ENCODE measurements at regions not wholly inside any gene's neighbourhood (a gene's known extent, or its start where the extent isn't known, plus 50 kb on each side); places are given as distances from the start of the nearest gene placed in this dataset.

- DNase-seq (ENCODE audit: low read depth in 1 of 2, low spot score in 1 of 2), result no peak
- TF ChIP-seq SPI1 (IDR thresholded peaks at IDR 0.05; ENCODE audit: borderline replicate concordance, low read depth) (no peak), REST (IDR thresholded peaks at IDR 0.05; ENCODE audit: insufficient replicate concordance, low read depth) (no peak), GABPA (IDR thresholded peaks at IDR 0.05; ENCODE audit: low read depth) (no peak), POLR2AphosphoS5 (IDR thresholded peaks at IDR 0.05; ENCODE audit: low read depth) (no peak), CTCF (IDR thresholded peaks at IDR 0.05; ENCODE audit: insufficient read depth, low read length) (no peak)
- no peak overlapping the region for H3K27ac ChIP-seq (replicated peaks)
- H3K4me3 ChIP-seq (replicated peaks; ENCODE audit: insufficient read depth, low read length), result no peak overlapping the region
- H3K27me3 ChIP-seq (ENCODE audit: insufficient read depth, poor library complexity, severe bottlenecking), result no peaks in the 10 kb centered on the region
Measured at GRCh38 chr4:64584125-64584524, 174.9 kb upstream of the TECRL start.

DNA sequence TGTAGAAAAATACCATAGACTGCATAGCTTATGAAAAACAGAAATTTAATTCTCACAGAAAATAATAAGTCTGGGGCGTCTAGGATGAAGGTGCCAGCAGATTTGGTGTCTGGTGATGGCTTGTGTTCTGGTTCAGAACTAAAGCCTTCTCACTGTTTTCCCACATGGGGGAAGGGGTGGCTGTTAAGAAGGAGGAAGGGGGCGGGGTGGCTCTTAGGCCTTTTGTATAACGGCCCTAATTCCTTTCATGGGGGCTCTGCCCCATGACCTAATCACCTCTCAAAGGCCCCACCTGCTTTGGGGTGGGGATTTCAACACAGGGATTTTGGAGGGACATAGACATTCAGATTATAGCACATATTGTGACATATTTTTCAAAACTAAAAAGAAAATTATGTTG, 173.2 kb upstream of the TECRL start:
- no peak for TF ChIP-seq CTCF (IDR thresholded peaks at IDR 0.05; ENCODE audit: insufficient read depth, low read length)
- no peak for TF ChIP-seq POLR2AphosphoS5 (IDR thresholded peaks at IDR 0.05; ENCODE audit: low read depth)
- TF ChIP-seq SPI1 (IDR thresholded peaks at IDR 0.05; ENCODE audit: borderline replicate concordance, low read depth), result no peak
- TF ChIP-seq GABPA (IDR thresholded peaks at IDR 0.05; ENCODE audit: low read depth), result no peak
- no peak for TF ChIP-seq REST (IDR thresholded peaks at IDR 0.05; ENCODE audit: insufficient replicate concordance, low read depth)
- DNase-seq (ENCODE audit: low read depth in 1 of 2, low spot score in 1 of 2), result no peak
- Histone ChIP-seq H3K27ac (replicated peaks) (no peak overlapping the region), H3K27me3 (ENCODE audit: insufficient read depth, poor library complexity, severe bottlenecking) (no peaks in the 10 kb centered on the region), H3K4me3 (replicated peaks; ENCODE audit: insufficient read depth, low read length) (no peak overlapping the region)

GRCh38 chr4:64581422-64581821, 172.2 kb upstream of the TECRL start:
- TF ChIP-seq REST (IDR thresholded peaks at IDR 0.05; ENCODE audit: insufficient replicate concordance, low read depth) (no peak), SPI1 (IDR thresholded peaks at IDR 0.05; ENCODE audit: borderline replicate concordance, low read depth) (no peak), POLR2AphosphoS5 (IDR thresholded peaks at IDR 0.05; ENCODE audit: low read depth) (no peak)
- no peaks in the 10 kb centered on the region for H3K27me3 ChIP-seq (ENCODE audit: insufficient read depth, poor library complexity, severe bottlenecking)
- no peak overlapping the region for H3K27ac ChIP-seq (replicated peaks)
- H3K4me3 ChIP-seq (replicated peaks; ENCODE audit: insufficient read depth, low read length), result no peak overlapping the region
- DNase-seq (ENCODE audit: low read depth in 1 of 2, low spot score in 1 of 2), result no peak

- Histone ChIP-seq H3K27ac (replicated peaks) (no peak overlapping the region), H3K4me3 (replicated peaks; ENCODE audit: insufficient read depth, low read length) (no peak overlapping the region), H3K27me3 (ENCODE audit: insufficient read depth, poor library complexity, severe bottlenecking) (no peaks in the 10 kb centered on the region)
- DNase-seq (ENCODE audit: low read depth in 1 of 2, low spot score in 1 of 2), result no peak
- TF ChIP-seq GABPA (IDR thresholded peaks at IDR 0.05; ENCODE audit: low read depth) (no peak), CTCF (IDR thresholded peaks at IDR 0.05; ENCODE audit: insufficient read depth, low read length) (no peak), SPI1 (IDR thresholded peaks at IDR 0.05; ENCODE audit: borderline replicate concordance, low read depth) (no peak), REST (IDR thresholded peaks at IDR 0.05; ENCODE audit: insufficient replicate concordance, low read depth) (no peak), POLR2AphosphoS5 (IDR thresholded peaks at IDR 0.05; ENCODE audit: low read depth) (no peak)
Measured at GRCh38 chr4:64564126-64564525, 154.9 kb upstream of the TECRL start.
